HG03378 (cell line): ENCODE measurements at regions not wholly inside any gene's neighbourhood (a gene's known extent, or its start where the extent isn't known, plus 50 kb on each side); places are given as distances from the start of the nearest gene placed in this dataset.

ENCODE experiments used
- ATAC-seq: cut with Tn5 transposase; IDR thresholded peaks from one replicate; pipeline ENCODE4 v1.9.1; 2021; ENCODE audit warnings: mild to moderate bottlenecking, moderate library complexity; ENCODE audit not compliant: unreplicated experiment

DNA sequence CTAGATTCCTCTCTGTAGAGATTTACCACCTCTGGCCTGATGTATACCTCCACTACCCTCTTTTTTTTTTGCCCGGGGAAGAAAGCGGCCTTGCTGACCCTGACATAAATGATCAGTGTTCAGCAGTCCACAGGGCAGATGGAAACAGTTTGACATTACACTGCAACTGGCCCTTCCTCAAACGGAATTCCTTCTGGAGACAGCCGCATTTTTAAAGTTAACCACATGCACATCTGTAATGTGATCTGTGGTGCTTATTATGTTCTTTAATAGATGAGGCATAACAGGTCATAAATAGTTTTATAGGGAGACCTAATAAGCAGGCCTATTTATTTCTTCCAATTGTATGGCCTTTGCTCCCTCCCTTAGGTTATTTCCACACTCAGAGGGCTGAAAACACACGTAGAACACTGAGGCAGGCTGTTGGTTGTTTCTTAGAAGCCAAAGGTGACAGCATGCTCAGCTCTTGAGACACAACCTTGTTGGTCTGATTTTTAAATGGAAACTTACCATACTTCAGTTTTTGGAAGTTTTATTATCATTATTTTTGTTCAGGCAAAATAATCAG, 84.0 kb upstream of the APC start:
- no peak for ATAC-seq

DNA sequence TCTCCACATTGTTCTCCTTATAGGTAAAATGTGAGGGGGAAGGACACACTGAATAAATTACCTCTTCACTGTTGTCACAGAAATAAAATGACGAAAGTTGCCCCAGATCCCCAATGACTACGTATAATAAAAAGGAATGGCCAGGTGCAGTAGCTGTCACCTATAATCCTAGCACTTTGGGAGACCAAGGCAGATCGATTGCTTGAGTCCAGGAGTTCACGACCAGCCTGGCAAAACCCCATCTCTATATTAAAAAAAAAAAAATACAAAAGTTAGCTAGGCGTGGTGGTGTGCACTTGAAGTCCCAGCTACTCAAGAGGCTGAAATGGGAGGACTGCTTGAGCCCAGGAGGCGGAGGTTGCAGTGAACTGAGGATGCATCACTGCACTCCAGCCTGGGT, 82.2 kb upstream of the APC start:
- ATAC-seq, result no peak

DNA sequence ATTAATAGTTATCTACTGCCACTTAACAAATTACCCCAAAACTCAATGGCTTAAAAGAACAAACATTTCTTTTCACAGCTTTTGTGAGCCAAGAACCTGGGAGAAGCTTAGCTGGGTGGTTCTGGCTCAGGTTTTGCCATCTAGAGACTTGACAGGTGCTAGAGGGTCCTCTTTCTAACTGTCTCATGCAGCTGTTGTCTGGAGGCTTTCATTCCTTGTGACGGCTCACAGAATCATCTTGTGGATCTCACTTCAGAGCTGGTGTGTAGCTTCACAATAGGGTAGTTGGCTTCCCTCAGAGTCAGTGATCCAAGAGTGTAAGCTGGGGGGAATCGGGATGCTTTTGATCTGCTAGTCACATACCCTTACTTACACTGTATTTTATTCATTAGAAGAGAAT, 81.2 kb upstream of the APC start:
- ATAC-seq, result no peak

DNA sequence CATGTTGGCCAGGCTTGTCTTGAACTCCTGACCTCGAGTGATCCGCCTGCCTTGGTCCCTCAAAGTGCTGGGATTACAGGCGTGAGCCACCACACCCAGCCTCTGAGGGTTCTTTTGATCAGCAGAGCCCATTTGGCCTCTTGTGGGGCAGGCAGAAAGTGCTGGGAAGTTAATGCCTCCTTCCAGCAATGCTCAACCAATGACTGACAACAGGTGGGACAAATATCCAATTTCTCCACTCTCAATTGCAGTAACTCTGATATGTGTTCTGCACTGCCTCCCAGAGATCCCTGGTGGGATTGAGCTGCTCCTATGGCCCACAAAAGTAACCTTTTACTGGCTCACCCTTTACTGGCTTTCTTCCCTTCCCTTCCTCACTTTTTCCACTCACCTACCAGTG, 79.9 kb upstream of the APC start:
- ATAC-seq, result no peak

GRCh38 chr5:112660359-112660758, 77.3 kb upstream of the APC start:
- no peak for ATAC-seq

- ATAC-seq, result no peak
Measured at GRCh38 chr5:112663146-112663545, 74.5 kb upstream of the APC start.

DNA sequence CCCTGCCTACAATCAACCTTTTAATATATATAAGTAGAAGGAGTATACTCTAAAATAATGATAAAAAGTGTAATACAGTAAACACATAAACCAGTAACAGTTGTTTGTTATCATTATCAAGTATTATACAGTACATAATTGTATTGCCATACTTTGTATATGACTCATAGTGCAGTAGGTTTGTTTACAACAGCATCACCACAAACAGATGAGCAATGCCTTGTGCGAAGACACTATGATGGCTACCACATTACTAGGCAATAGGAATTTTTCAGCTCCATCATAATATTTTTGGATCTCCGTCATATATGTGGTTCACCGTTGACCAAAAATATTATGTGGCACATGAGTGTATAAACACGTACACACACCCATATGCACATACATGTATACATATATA, 69.7 kb upstream of the APC start:
- ATAC-seq, result no peak

GRCh38 chr5:112668911-112669310, 68.8 kb upstream of the APC start:
- no peak for ATAC-seq

DNA sequence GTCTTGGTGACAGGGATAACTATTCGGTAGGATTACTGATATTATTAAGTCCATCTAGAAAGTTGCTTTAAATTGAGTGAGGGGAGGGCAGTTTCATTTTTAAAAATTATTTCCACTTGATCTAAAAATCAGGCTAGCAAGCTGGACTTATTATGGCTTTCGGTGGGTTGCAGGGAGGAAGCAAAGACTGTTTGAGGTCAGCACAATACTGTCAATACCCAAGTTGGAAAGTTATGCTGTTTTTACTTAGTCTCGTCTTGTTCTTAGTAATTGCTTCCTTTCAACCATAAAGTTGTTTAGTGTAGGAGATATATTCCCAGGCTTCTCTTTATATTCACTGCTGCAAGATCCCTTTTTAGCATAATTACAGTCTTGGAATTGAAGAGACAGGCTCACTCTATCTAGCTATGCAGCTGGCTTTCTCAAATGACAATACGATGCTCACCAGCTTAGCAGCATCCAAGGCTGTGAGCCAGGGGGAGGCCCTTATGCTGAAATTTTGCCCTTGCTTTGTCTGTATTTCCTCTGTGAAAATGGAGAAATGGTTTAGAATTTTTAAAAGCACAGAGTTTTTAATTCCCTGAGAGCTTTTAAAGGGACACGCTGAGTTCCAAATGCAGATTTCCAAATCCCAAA, 68.2 kb upstream of the APC start:
- ATAC-seq, result no peak

- ATAC-seq, result no peak
Measured at GRCh38 chr5:112671687-112672086, 66.0 kb upstream of the APC start.

GRCh38 chr5:112681481-112681908, 56.2 kb upstream of the APC start:
- peak; percentile 66 for ATAC-seq

DNA sequence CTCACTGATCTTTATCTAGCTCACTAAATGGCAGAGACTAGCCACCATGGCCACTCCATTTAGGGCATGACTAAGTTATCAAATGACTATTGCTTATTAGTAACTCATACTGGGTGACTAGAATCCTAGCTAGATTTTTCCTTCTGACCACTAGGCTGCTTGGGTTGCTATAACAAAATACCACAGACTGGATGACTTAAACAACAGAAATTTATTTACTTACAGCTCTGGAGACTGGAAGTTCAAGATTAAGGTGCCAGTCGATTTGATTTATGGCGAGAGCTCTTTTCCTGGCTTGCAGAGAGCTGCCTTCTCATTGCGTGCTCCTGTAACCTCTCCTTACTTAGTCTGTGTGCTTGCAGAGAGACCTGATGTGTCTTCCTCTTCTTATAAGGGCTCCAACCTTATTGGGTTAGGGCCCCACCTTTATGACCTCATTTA, 55.0 kb upstream of the APC start:
- ATAC-seq, result no peak

DNA sequence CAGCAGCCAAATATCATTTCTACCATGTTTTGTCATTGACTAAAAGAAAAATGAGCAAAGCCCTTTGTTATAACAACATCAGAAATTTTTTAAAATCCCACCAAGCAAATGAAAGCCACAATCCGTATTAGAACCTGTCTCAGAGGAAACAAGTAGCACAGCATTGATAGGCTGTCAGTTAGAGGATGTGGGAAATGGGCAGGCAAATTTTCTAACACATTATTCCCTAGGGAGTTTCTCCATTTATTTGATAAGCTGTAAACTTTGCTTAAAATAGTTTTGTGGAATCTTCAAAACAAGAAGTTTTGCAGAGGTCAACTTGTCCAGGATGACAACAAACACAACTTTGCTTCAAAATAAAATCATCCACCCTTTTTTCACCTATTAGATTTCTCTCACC, 53.6 kb upstream of the APC start:
- peak; percentile 66 for ATAC-seq

- ATAC-seq, result no peak
Measured at GRCh38 chr5:112684737-112685136, 52.9 kb upstream of the APC start.

- ATAC-seq, result no peak
Measured at GRCh38 chr5:112685386-112685785, 52.3 kb upstream of the APC start.

GRCh38 chr5:112685931-112686330, 51.8 kb upstream of the APC start:
- no peak for ATAC-seq

GRCh38 chr5:112686675-112687074, 51.0 kb upstream of the APC start:
- no peak for ATAC-seq

- ATAC-seq, result no peak
Measured at GRCh38 chr5:112687306-112687705, 50.4 kb upstream of the APC start.
